Transverse colon (tissue), 4 donors: ENCODE measurements at regions not wholly inside any gene's neighbourhood (a gene's known extent, or its start where the extent isn't known, plus 50 kb on each side); places are given as distances from the start of the nearest gene placed in this dataset.

Experiments used
- DNase-seq: peaks from one replicate; pipeline ENCODE4 v3.0.0-alpha.2; 2019
- H3K27ac ChIP-seq, 4 donors: fragments of 200-600 bp; sonication (generic); 2 replicates each; pipeline ENCODE4 v1.5.1; 2016 to 2018; ENCODE audit warnings: inconsistent platforms in 4 of 4
- H3K27me3 ChIP-seq: fragments of 200-600 bp; sonication (generic); 2 replicates; pipeline ENCODE4 v1.5.1; 2017; ENCODE audit warnings: inconsistent platforms
- H3K36me3 ChIP-seq, 4 donors: fragments of 200-600 bp; sonication (generic); 2 replicates each; pipeline ENCODE4 v1.5.1; 2017 to 2019; ENCODE audit warnings: inconsistent platforms in 4 of 4
- H3K4me1 ChIP-seq, 4 donors: fragments of 200-600 bp; sonication (generic); 2 replicates each; pipeline ENCODE4 v1.5.1; 2017 to 2020; ENCODE audit warnings: inconsistent platforms in 4 of 4
- H3K4me3 ChIP-seq, 4 donors: fragments of 200-600 bp; sonication (generic); 1 replicate in 1 of 4; 2 replicates in 3 of 4; pipeline versions ENCODE4 v1.5.1 to v1.6.1; 2017 to 2019; ENCODE audit warnings: inconsistent platforms in 4 of 4
- H3K9me3 ChIP-seq, 2 donors: fragments of 200-600 bp; sonication (generic); 2 replicates each; pipeline ENCODE4 v1.5.1; 2017 to 2019; ENCODE audit warnings: inconsistent platforms in 2 of 2
- CTCF ChIP-seq, 5 experiments: fragments of 200-600 bp in 3 of 5; fragments of 450-650 bp in 2 of 5; sonication (generic) in 3 of 5; IDR thresholded peaks; 1 replicate in 2 of 5; 2 replicates in 3 of 5; pipeline ENCODE4 v1.5.1; 2016 to 2017; ENCODE audit warnings: antibody characterized with exemption in 5 of 5, inconsistent platforms in 3 of 5, mild to moderate bottlenecking in 2 of 5, moderate library complexity in 1 of 5
- EP300 ChIP-seq: sonication (generic); formaldehyde crosslinking; IDR thresholded peaks from one replicate; pipeline ENCODE4 v1.6.1; 2017; ENCODE audit warnings: antibody characterized with exemption, low read depth
- POLR2A ChIP-seq: fragments of 450-650 bp; IDR thresholded peaks from one replicate; pipeline ENCODE4 v1.6.1; 2016; ENCODE audit warnings: antibody characterized with exemption, mild to moderate bottlenecking, moderate library complexity
- POLR2AphosphoS5 ChIP-seq, 3 donors: sonication (generic); formaldehyde crosslinking; IDR thresholded peaks; one replicate each; pipeline ENCODE4 v1.6.1; 2016; ENCODE audit warnings: antibody characterized with exemption in 3 of 3
- WGBS, 2 donors: methylation state at CpG; one replicate each; pipeline ENCODE4 v1.1.5; 2018; ENCODE audit warnings: low coverage in 1 of 2; 5-methylcytosine and 5-hydroxymethylcytosine counted together
- in situ Hi-C, 4 donors: fragments of 200-750 bp; cut with MboI; loops; one replicate each; pipeline versions ENCODE4 v1.15.0 to v1.15.1; 2017; ENCODE audit warnings: low sequenced_read_pairs in 3 of 4, low pct_ligation_motif_present in 1 of 4, low pct_unique_long_range_greater_than_20kb in 1 of 4
- intact Hi-C: fragments of 100-400 bp; cut with DNase I; formaldehyde crosslinking; loops from one replicate; pipeline ENCODE4 v1.15.1; 2023; ENCODE audit warnings: low total_unique reads

- H3K27ac ChIP-seq = no peak overlapping the region
Measured at GRCh38 chr6:9890893-9891292, 524.0 kb downstream of the TFAP2A start.

GRCh38 chr6:9890469-9890868, 524.4 kb downstream of the TFAP2A start:
- in situ Hi-C loops (no loop called here), intact Hi-C loops (no loop called here)
- H3K4me1 ChIP-seq = no peaks in the 10 kb centered on the region
- H3K4me3 ChIP-seq = no peak overlapping the region
- no peak for DNase-seq
- no peaks in the 10 kb centered on the region for H3K9me3 ChIP-seq
- no peaks in the 10 kb centered on the region for H3K27me3 ChIP-seq
- H3K36me3 ChIP-seq = no peaks in the 10 kb centered on the region
- no peak overlapping the region for H3K27ac ChIP-seq
- TF ChIP-seq CTCF (IDR thresholded peaks at IDR 0.05) (no peak), POLR2AphosphoS5 (IDR thresholded peaks at IDR 0.05) (no peak), EP300 (no peak), POLR2A (no peak)
- 69 to 85% methylated on average over 3 of the region's 3 CpGs for WGBS, 2 donors

More at GRCh38 chr6:9890893-9891292, 524.0 kb downstream of the TFAP2A start:
- H3K9me3 ChIP-seq = no peaks in the 10 kb centered on the region
- 63 to 72% methylated on average over 4 of the region's 4 CpGs for WGBS, 2 donors
- in situ Hi-C loops (no loop called here), intact Hi-C loops (no loop called here)
- TF ChIP-seq POLR2A = no peak
- no peak for TF ChIP-seq POLR2AphosphoS5 (IDR thresholded peaks at IDR 0.05)
- TF ChIP-seq CTCF (IDR thresholded peaks at IDR 0.05) = no peak
- no peak for TF ChIP-seq EP300
- H3K36me3 ChIP-seq = no peaks in the 10 kb centered on the region
- no peaks in the 10 kb centered on the region for H3K4me1 ChIP-seq
- no peak for DNase-seq
- H3K27me3 ChIP-seq = no peaks in the 10 kb centered on the region
- H3K4me3 ChIP-seq = no peak overlapping the region

- H3K4me1 ChIP-seq = no peaks in the 10 kb centered on the region
- H3K9me3 ChIP-seq = peaks cover 0 to 13% of the 10 kb centered on the region in 2 donors
- H3K27ac ChIP-seq = no peak overlapping the region
- intact Hi-C loops (no loop called here), in situ Hi-C loops (no loop called here)
- WGBS, 2 donors = 11 to 29% methylated on average over 1 of the region's 1 CpG
- TF ChIP-seq POLR2AphosphoS5 (IDR thresholded peaks at IDR 0.05) (no peak), POLR2A (no peak), EP300 (no peak), CTCF (IDR thresholded peaks at IDR 0.05) (no peak)
- DNase-seq = no peak
- no peaks in the 10 kb centered on the region for H3K36me3 ChIP-seq
- H3K27me3 ChIP-seq = no peaks in the 10 kb centered on the region
- H3K4me3 ChIP-seq = no peak overlapping the region
Measured at GRCh38 chr6:9878535-9878934, 536.3 kb downstream of the TFAP2A start.

GRCh38 chr6:9875605-9876353, 539.1 kb downstream of the TFAP2A start:
- no peak for TF ChIP-seq CTCF (IDR thresholded peaks at IDR 0.05)
- TF ChIP-seq POLR2A = no peak
- TF ChIP-seq EP300 = no peak
- no peak for TF ChIP-seq POLR2AphosphoS5 (IDR thresholded peaks at IDR 0.05)
- intact Hi-C loops (no loop called here), in situ Hi-C loops (no loop called here)
- Histone ChIP-seq H3K9me3 (peaks cover 0 to 7% of the 10 kb centered on the region in 2 donors), H3K4me3 (no peak overlapping the region), H3K36me3 (no peaks in the 10 kb centered on the region), H3K27ac (no peak overlapping the region), H3K4me1 (no peaks in the 10 kb centered on the region), H3K27me3 (no peaks in the 10 kb centered on the region)
- whole genome bisulfite sequencing, 2 donors = 41 to 51% methylated on average over 3 to 4 of the region's 4 CpGs
- DNase-seq = no peak
